ENCODE measurements at regions not wholly inside any gene's neighbourhood (a gene's known extent, or its start where the extent isn't known, plus 50 kb on each side); places are given as distances from the start of the nearest gene placed in this dataset.
A peak's percentile ranks its signal among the peaks of the same experiment; 100 is the strongest.

DNA sequence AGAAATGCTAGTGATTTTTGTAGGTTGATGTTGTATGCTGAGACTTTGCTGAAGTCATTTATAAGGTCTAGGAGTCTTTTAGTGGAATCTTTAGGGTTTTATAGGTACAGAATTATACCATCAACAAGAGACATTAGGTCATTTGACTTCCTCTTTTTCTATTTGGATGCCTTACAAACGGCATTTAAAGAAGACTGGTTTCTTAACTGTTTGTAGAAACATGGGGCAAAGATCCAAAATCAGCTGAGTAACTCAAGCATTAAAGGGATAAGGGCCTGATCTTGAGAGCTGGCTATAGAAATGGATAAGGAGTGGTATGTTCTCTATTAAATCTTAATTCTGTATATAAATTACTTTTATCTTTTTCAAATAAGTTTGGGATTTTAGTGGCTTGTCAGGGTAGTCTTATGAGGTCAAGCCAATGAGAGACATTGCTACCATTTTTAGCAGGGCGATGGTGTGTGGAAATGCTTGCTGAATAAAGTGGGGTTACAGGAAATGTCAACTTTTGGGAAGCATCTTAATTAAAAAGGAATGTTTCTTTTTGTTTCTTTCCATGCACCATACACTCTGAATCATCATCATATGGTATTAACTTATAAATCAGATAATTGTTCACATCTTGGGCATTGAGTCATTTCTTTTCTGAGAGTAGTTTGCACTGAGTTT, 197.7 kb upstream of the GBE1 start:
- Histone ChIP-seq H3K27ac (ENCODE audit: low read depth in 1 of 2, low read length in 2 of 2) (no peak overlapping the region), H4K20me1 (ENCODE audit: insufficient read depth, low read length) (no peaks in the 10 kb centered on the region), H3K4me2 (replicated peaks; ENCODE audit: extremely low read depth, low read length, poor library complexity, severe bottlenecking) (no peak overlapping the region), H3K79me2 (ENCODE audit: insufficient read depth, low read length) (no peaks in the 10 kb centered on the region), H3K9ac (ENCODE audit: insufficient read depth, low read length, poor library complexity, severe bottlenecking) (no peak overlapping the region), H3K36me3 (replicated peaks in 1 of 2; ENCODE audit: control insufficient read depth in 1 of 2, insufficient read depth in 2 of 2, low read length in 2 of 2) (no peaks in the 10 kb centered on the region), H3K27me3 (ENCODE audit: control insufficient read depth in 2 of 2, insufficient read depth in 2 of 2, low read length in 2 of 2) (no peaks in the 10 kb centered on the region), H3K4me3 (replicated peaks in 1 of 3; ENCODE audit: low read depth in 2 of 3, low read length in 3 of 3) (no peak overlapping the region), H3K9me3 (replicated peaks in 1 of 2; ENCODE audit: control insufficient read depth in 1 of 2, insufficient read depth in 1 of 2, low read length in 2 of 2) (no peaks in the 10 kb centered on the region), H3K4me1 (ENCODE audit: control insufficient read depth in 1 of 2, insufficient read depth in 2 of 2, low read length in 2 of 2) (no peaks in the 10 kb centered on the region), H2AFZ (ENCODE audit: insufficient read depth, low read depth, low read length, poor library complexity, severe bottlenecking) (no peak overlapping the region)
- peak overlapping the region in 1 of 7 donors; percentile 32 for H3K27ac Mint-ChIP-seq
- no peaks in the 10 kb centered on the region for H3K4me1 Mint-ChIP-seq
- 100% methylated on average over 1 of the region's 2 CpGs for WGBS (ENCODE audit: insufficient coverage)
- H3K27me3 Mint-ChIP-seq (ENCODE audit: low read depth in 3 of 3) = peaks cover 0 to 2% (median 0%) of the 10 kb centered on the region in 3 donors
- TF ChIP-seq, protein P1, sequence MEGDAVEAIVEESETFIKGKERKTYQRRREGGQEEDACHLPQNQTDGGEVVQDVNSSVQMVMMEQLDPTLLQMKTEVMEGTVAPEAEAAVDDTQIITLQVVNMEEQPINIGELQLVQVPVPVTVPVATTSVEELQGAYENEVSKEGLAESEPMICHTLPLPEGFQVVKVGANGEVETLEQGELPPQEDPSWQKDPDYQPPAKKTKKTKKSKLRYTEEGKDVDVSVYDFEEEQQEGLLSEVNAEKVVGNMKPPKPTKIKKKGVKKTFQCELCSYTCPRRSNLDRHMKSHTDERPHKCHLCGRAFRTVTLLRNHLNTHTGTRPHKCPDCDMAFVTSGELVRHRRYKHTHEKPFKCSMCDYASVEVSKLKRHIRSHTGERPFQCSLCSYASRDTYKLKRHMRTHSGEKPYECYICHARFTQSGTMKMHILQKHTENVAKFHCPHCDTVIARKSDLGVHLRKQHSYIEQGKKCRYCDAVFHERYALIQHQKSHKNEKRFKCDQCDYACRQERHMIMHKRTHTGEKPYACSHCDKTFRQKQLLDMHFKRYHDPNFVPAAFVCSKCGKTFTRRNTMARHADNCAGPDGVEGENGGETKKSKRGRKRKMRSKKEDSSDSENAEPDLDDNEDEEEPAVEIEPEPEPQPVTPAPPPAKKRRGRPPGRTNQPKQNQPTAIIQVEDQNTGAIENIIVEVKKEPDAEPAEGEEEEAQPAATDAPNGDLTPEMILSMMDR (IDR thresholded peaks at IDR 0.05) = no peak
- no peak overlapping the region for H3K4me3 Mint-ChIP-seq
- no peak for DNase-seq
- H3K36me3 Mint-ChIP-seq = no peaks in the 10 kb centered on the region
- intact Hi-C loops (cut with micrococcal nuclease) = no loop called here
- peaks cover 0 to 5% (median 0%) of the 10 kb centered on the region in 7 donors for H3K9me3 Mint-ChIP-seq

GRCh38 chr3:81955878-81956277, 194.4 kb upstream of the GBE1 start:
- peaks cover 0 to 4% (median 2%) of the 10 kb centered on the region in 3 donors for H3K27me3 Mint-ChIP-seq (ENCODE audit: low read depth in 3 of 3)
- Histone ChIP-seq H3K4me2 (replicated peaks; ENCODE audit: extremely low read depth, low read length, poor library complexity, severe bottlenecking) (no peak overlapping the region), H2AFZ (ENCODE audit: insufficient read depth, low read depth, low read length, poor library complexity, severe bottlenecking) (no peak overlapping the region), H3K36me3 (replicated peaks in 1 of 2; ENCODE audit: control insufficient read depth in 1 of 2, insufficient read depth in 2 of 2, low read length in 2 of 2) (no peaks in the 10 kb centered on the region), H3K4me3 (replicated peaks in 1 of 3; ENCODE audit: low read depth in 2 of 3, low read length in 3 of 3) (no peak overlapping the region), H3K79me2 (ENCODE audit: insufficient read depth, low read length) (no peaks in the 10 kb centered on the region), H4K20me1 (ENCODE audit: insufficient read depth, low read length) (no peaks in the 10 kb centered on the region), H3K9me3 (replicated peaks in 1 of 2; ENCODE audit: control insufficient read depth in 1 of 2, insufficient read depth in 1 of 2, low read length in 2 of 2) (no peaks in the 10 kb centered on the region), H3K9ac (ENCODE audit: insufficient read depth, low read length, poor library complexity, severe bottlenecking) (no peak overlapping the region), H3K27me3 (ENCODE audit: control insufficient read depth in 2 of 2, insufficient read depth in 2 of 2, low read length in 2 of 2) (no peaks in the 10 kb centered on the region), H3K27ac (ENCODE audit: low read depth in 1 of 2, low read length in 2 of 2) (no peak overlapping the region), H3K4me1 (ENCODE audit: control insufficient read depth in 1 of 2, insufficient read depth in 2 of 2, low read length in 2 of 2) (no peaks in the 10 kb centered on the region)
- H3K36me3 Mint-ChIP-seq = no peaks in the 10 kb centered on the region
- H3K4me3 Mint-ChIP-seq = no peak overlapping the region
- WGBS (ENCODE audit: insufficient coverage) = 80% methylated on average over 4 of the region's 4 CpGs
- no peak for DNase-seq
- peaks cover 0 to 4% (median 0%) of the 10 kb centered on the region in 7 donors for H3K9me3 Mint-ChIP-seq
- TF ChIP-seq, protein P1 (IDR thresholded peaks at IDR 0.05) = no peak
- no peak overlapping the region for H3K27ac Mint-ChIP-seq
- intact Hi-C loops (cut with micrococcal nuclease) = no loop called here
- H3K4me1 Mint-ChIP-seq = no peaks in the 10 kb centered on the region

Measured in CD14-positive monocyte (primary cell).